ENCODE measurements at regions not wholly inside any gene's neighbourhood (a gene's known extent, or its start where the extent isn't known, plus 50 kb on each side); places are given as distances from the start of the nearest gene placed in this dataset.

DNA sequence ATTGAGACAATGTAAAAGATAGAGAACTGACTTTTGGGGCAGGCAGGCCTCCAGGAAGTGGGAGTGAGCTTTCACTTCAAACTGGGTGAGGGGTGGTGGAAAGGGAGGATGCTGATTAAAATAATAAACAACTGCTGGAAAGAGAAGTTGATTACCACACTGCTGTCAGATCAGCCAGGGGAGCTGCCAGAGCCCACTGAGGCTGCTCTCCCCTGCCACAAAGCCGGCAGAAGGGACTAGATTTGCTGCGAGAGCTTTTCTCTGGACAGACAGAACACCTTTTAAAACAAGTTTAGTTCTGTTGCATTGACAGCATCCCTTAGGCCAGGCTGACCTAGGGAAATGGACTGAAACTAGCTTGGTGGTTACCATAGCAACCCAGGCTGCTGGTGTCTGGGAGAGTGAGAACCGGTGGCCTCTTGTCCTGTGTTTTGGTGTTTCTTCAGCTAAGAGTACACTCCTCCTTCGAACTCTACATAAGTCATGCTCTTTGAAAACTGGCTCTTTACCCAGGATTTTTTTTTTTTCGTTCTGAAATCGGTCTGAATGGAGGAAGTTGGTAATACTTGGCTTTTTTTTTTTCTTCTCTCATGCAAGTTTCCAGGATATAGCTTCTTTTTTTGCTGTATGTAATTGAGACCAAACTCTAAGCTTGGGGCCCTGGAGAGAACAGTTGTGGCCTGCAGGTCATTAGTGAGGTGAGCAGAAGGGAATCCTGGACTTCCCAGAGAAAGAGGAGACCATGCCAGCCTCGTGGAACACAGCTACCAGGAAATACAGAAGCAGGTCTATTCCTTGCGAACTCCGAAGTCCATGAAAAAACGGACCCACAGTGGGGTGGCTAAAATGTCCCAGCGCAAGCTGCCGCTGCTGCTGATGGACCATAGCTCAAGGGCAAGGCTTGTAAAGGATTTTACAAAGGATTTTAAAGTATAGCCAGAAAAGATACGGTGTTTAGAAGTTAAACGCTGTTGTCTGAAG lies 374.4 kb downstream of the UTRN start:
- TF ChIP-seq, protein P1, sequence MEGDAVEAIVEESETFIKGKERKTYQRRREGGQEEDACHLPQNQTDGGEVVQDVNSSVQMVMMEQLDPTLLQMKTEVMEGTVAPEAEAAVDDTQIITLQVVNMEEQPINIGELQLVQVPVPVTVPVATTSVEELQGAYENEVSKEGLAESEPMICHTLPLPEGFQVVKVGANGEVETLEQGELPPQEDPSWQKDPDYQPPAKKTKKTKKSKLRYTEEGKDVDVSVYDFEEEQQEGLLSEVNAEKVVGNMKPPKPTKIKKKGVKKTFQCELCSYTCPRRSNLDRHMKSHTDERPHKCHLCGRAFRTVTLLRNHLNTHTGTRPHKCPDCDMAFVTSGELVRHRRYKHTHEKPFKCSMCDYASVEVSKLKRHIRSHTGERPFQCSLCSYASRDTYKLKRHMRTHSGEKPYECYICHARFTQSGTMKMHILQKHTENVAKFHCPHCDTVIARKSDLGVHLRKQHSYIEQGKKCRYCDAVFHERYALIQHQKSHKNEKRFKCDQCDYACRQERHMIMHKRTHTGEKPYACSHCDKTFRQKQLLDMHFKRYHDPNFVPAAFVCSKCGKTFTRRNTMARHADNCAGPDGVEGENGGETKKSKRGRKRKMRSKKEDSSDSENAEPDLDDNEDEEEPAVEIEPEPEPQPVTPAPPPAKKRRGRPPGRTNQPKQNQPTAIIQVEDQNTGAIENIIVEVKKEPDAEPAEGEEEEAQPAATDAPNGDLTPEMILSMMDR (conservative IDR thresholded peaks at IDR 0.05): no peak
- no peak for TF ChIP-seq ZFX (IDR thresholded peaks at IDR 0.05)

Measured in C4-2B (cell line).